ENCODE measurements at regions not wholly inside any gene's neighbourhood (a gene's known extent, or its start where the extent isn't known, plus 50 kb on each side); places are given as distances from the start of the nearest gene placed in this dataset.
"Not testable (repeated sequence)": the region's sequence is repeated elsewhere in the genome, so short reads cannot be mapped to it uniquely, and the experiment has no call there.

- no peak overlapping the region for H3K4me3 ChIP-seq (ENCODE audit: low read depth, low read length)
- DNase-seq (ENCODE audit: low read depth): no peak
- no peak for TF ChIP-seq CTCF (IDR thresholded peaks at IDR 0.05; ENCODE audit: insufficient read depth, low read length)
These were observed 301.1 kb downstream of the PAX3 start for GRCh38 chr2:221997683-221998082.

DNA sequence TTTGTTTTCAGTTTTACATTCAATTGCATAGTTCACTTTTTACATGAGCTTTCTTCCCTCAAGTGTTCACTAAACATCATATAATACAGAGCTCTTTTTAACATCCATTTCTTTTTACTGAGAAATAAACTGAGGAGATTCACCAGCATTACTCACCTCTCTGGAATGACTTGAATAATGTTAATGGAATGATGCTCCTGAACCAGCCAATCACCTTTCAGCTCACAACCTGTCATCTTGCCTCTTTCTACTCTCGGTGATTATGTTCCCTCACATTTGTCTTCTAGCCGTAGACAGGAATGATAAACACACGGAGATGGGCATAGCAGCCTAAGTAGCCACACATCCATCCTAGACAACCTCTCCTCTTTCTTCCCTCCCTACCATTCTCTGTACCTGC, 301.7 kb downstream of the PAX3 start:
- no peak overlapping the region for H3K4me3 ChIP-seq (ENCODE audit: low read depth, low read length)
- peak; percentile 27 for DNase-seq (ENCODE audit: low read depth)
- TF ChIP-seq CTCF (IDR thresholded peaks at IDR 0.05; ENCODE audit: insufficient read depth, low read length): no peak

DNA sequence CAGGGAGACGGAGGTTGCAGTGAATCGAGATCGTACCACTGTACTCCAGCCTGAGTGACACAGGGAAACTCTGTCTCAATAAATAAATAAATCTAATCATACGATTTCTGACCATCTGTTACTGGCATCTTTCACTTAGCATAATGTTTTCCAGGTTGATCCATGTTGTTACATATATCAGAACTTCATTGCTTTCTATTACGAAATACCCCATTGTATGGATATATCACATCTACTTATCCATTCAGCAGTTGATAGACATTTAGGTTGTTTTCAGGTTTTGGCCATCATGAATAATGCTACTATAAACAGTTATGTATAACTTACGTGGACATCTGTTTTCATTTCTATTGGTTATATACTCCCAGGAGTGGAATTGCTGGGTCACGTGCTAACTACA, 303.9 kb downstream of the PAX3 start:
- no peak for TF ChIP-seq CTCF (IDR thresholded peaks at IDR 0.05; ENCODE audit: insufficient read depth, low read length)
- no peak overlapping the region for H3K4me3 ChIP-seq (ENCODE audit: low read depth, low read length)
- DNase-seq (ENCODE audit: low read depth): no peak

GRCh38 chr2:221984376-221984775, 314.4 kb downstream of the PAX3 start:
- not testable (repeated sequence) for DNase-seq (ENCODE audit: low read depth); H3K4me3 ChIP-seq (ENCODE audit: low read depth, low read length)

GRCh38 chr2:221981912-221982470, 316.8 kb downstream of the PAX3 start:
- no peak for TF ChIP-seq CTCF (IDR thresholded peaks at IDR 0.05; ENCODE audit: insufficient read depth, low read length)
- DNase-seq (ENCODE audit: low read depth): no peak
- no peak overlapping the region for H3K4me3 ChIP-seq (ENCODE audit: low read depth, low read length)

DNA sequence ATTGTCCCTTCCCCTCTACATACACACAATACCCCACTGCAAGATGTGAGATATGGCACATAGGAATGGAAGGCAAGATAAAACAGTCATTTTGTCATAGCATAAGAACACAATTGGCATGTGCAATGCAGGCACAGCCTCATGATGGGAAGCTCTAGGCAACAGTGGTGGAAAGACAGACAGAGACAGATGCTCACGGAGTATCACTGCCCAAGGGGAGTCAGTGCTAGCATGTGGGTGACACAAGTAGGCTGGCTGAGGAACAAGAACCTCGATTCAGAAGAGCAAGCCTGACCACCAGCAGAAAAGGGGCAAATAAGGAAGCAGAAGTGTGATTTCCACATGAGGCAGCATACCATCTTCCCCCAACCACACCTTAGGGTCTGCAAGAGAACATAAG, 323.6 kb downstream of the PAX3 start:
- TF ChIP-seq CTCF (IDR thresholded peaks at IDR 0.05; ENCODE audit: insufficient read depth, low read length): no peak
- no peak overlapping the region for H3K4me3 ChIP-seq (ENCODE audit: low read depth, low read length)
- no peak for DNase-seq (ENCODE audit: low read depth)

DNA sequence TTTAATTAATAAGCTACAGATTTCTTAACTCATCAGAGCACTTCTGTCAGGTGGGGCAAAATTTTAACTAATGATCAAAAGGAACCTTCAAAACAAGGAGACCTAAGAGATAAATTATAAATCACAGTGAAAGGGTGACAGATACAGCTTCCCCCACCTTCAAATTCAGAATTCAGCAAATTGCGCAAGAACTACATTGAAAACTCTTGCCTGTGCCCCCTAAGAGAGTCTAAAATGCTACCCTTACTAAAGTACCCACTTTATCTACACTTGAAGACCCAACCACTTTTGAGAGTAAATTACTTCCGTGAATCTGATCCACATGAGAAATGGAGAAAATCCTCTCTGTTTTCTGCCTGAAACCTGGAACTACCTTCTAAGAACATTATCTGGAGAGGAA, 324.9 kb downstream of the PAX3 start:
- H3K4me3 ChIP-seq (ENCODE audit: low read depth, low read length): no peak overlapping the region
- no peak for TF ChIP-seq CTCF (IDR thresholded peaks at IDR 0.05; ENCODE audit: insufficient read depth, low read length)
- no peak for DNase-seq (ENCODE audit: low read depth)

Measured in fibroblast of the aortic adventitia (primary cell).